ENCODE measurements at regions not wholly inside any gene's neighbourhood (a gene's known extent, or its start where the extent isn't known, plus 50 kb on each side); places are given as distances from the start of the nearest gene placed in this dataset.
A peak's percentile ranks its signal among the peaks of the same experiment; 100 is the strongest.

- peak; percentile 48 for TF ChIP-seq CTCF (conservative IDR thresholded peaks at IDR 0.05)
- Histone ChIP-seq H3K9me3 (ENCODE audit: control insufficient read depth, low read length) (peaks cover 25% of the 10 kb centered on the region), H3K4me3 (ENCODE audit: low read length) (no peak overlapping the region), H3K36me3 (ENCODE audit: control insufficient read depth, insufficient read depth, low read length) (no peaks in the 10 kb centered on the region), H3K27me3 (ENCODE audit: control insufficient read depth, insufficient read depth, low read length, poor library complexity, severe bottlenecking) (no peaks in the 10 kb centered on the region), H3K4me1 (ENCODE audit: control insufficient read depth, insufficient read depth, low read length) (no peaks in the 10 kb centered on the region), H3K9ac (ENCODE audit: extremely low read depth, low read length, poor library complexity, severe bottlenecking) (no peak overlapping the region), H3K27ac (ENCODE audit: low read depth, low read length) (no peak overlapping the region)
- H3K27ac Mint-ChIP-seq = no peak overlapping the region
- no peak overlapping the region for H3K4me3 Mint-ChIP-seq
- H3K36me3 Mint-ChIP-seq (ENCODE audit: low read depth) = peaks cover 2% of the 10 kb centered on the region
- no peaks in the 10 kb centered on the region for H3K4me1 Mint-ChIP-seq
- WGBS, 2 experiments (ENCODE audit: insufficient coverage in 1 of 2, insufficient read length in 1 of 2) = 100% methylated on average over 1 of the region's 1 CpG; no CpG with 5 or more reads in 1 of the 2 experiments
- H3K27me3 Mint-ChIP-seq (ENCODE audit: insufficient read depth) = no peaks in the 10 kb centered on the region
- H3K9me3 Mint-ChIP-seq = peaks cover 22% of the 10 kb centered on the region
- no peak for DNase-seq
Measured at GRCh38 chr4:164039482-164039881, 545.0 kb downstream of the TMA16 start.

GRCh38 chr4:164056426-164057142 is 562.1 kb downstream of the TMA16 start:
- no peak for DNase-seq
- no peak overlapping the region for H3K9ac ChIP-seq (ENCODE audit: extremely low read depth, low read length, poor library complexity, severe bottlenecking)
- no peaks in the 10 kb centered on the region for H3K36me3 Mint-ChIP-seq (ENCODE audit: low read depth)
- H3K36me3 ChIP-seq (ENCODE audit: control insufficient read depth, insufficient read depth, low read length) = no peaks in the 10 kb centered on the region
- no peaks in the 10 kb centered on the region for H3K9me3 Mint-ChIP-seq
- H3K4me3 ChIP-seq (ENCODE audit: low read length) = no peak overlapping the region
- H3K27me3 Mint-ChIP-seq (ENCODE audit: insufficient read depth) = no peaks in the 10 kb centered on the region
- H3K27ac Mint-ChIP-seq = no peak overlapping the region
- H3K4me1 ChIP-seq (ENCODE audit: control insufficient read depth, insufficient read depth, low read length) = no peaks in the 10 kb centered on the region
- H3K9me3 ChIP-seq (ENCODE audit: control insufficient read depth, low read length) = no peaks in the 10 kb centered on the region
- TF ChIP-seq CTCF (conservative IDR thresholded peaks at IDR 0.05) = no peak
- WGBS, 2 experiments (ENCODE audit: insufficient coverage in 1 of 2, insufficient read length in 1 of 2) = 93 to 100% methylated on average over 1 to 6 of the region's 6 CpGs
- H3K4me1 Mint-ChIP-seq = no peaks in the 10 kb centered on the region
- no peak overlapping the region for H3K27ac ChIP-seq (ENCODE audit: low read depth, low read length)
- no peak overlapping the region for H3K4me3 Mint-ChIP-seq
- H3K27me3 ChIP-seq (ENCODE audit: control insufficient read depth, insufficient read depth, low read length, poor library complexity, severe bottlenecking) = no peaks in the 10 kb centered on the region

- no peak for DNase-seq
- no peak for TF ChIP-seq CTCF (conservative IDR thresholded peaks at IDR 0.05)
- Mint-ChIP-seq H3K4me3 (no peak overlapping the region), H3K27ac (no peak overlapping the region), H3K27me3 (ENCODE audit: insufficient read depth) (no peaks in the 10 kb centered on the region), H3K9me3 (peaks cover 5% of the 10 kb centered on the region), H3K4me1 (no peaks in the 10 kb centered on the region), H3K36me3 (ENCODE audit: low read depth) (no peaks in the 10 kb centered on the region)
- H3K36me3 ChIP-seq (ENCODE audit: control insufficient read depth, insufficient read depth, low read length) = no peaks in the 10 kb centered on the region
- H3K27me3 ChIP-seq (ENCODE audit: control insufficient read depth, insufficient read depth, low read length, poor library complexity, severe bottlenecking) = no peaks in the 10 kb centered on the region
- H3K4me1 ChIP-seq (ENCODE audit: control insufficient read depth, insufficient read depth, low read length) = no peaks in the 10 kb centered on the region
- H3K27ac ChIP-seq (ENCODE audit: low read depth, low read length) = no peak overlapping the region
- H3K4me3 ChIP-seq (ENCODE audit: low read length) = no peak overlapping the region
- H3K9ac ChIP-seq (ENCODE audit: extremely low read depth, low read length, poor library complexity, severe bottlenecking) = no peak overlapping the region
- 97 to 100% methylated on average over 1 to 5 of the region's 5 CpGs for WGBS, 2 experiments (ENCODE audit: insufficient coverage in 1 of 2, insufficient read length in 1 of 2)
- no peaks in the 10 kb centered on the region for H3K9me3 ChIP-seq (ENCODE audit: control insufficient read depth, low read length)
Measured at GRCh38 chr4:164058776-164059445, 564.4 kb downstream of the TMA16 start.
